RKO (cell line): ENCODE measurements at regions not wholly inside any gene's neighbourhood (a gene's known extent, or its start where the extent isn't known, plus 50 kb on each side); places are given as distances from the start of the nearest gene placed in this dataset.

Experiments used
- DNase-seq: peaks from one replicate; pipeline ENCODE4 v3.0.0-alpha.2; 2016; ENCODE audit warnings: low spot score

DNA sequence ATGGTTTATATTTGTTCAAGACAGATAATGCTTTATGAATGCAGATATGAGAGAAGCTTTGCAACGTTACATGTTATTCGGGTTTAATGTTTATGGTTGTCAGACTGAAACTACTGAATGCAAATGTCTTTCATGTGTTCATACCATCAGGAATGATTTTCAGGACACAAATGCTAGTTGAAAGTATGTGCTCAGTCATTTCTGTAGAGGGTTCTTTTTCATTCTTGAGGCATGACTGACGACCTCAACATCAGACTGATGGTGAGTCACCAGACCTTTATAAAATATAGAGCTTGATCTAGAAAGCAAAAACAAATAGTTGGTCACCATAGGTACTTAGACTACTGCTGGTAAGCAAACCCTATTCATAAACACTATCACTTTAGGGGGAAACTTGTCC is 287.3 kb upstream of the NUDT12 start:
- DNase-seq, result peak; percentile 83

GRCh38 chr5:103847060-103847459 is 284.5 kb upstream of the NUDT12 start:
- peak; percentile 3 for DNase-seq

- no peak for DNase-seq
Measured at GRCh38 chr5:103842936-103843335, 280.3 kb upstream of the NUDT12 start.

DNA sequence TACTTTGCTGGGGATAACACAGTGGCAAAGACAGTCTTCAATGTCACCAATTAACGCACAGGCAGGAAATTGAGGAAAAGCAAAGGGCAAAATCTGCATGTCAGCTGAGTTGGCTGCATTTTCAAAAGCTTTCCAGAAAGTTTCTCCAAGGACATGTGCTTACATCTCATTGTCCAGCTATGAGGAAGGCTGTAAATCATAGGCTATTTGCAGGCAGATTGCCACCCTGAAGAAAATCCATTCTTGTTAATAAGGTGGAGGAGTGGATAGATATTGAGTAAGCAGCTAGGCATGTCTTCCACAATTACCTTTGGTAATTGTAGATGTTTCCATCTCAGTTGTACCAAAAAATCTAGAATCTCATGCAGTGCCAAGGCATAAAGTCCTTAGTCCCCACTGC is 278.0 kb upstream of the NUDT12 start:
- no peak for DNase-seq

GRCh38 chr5:103834216-103834615 is 271.6 kb upstream of the NUDT12 start:
- DNase-seq, result no peak

DNA sequence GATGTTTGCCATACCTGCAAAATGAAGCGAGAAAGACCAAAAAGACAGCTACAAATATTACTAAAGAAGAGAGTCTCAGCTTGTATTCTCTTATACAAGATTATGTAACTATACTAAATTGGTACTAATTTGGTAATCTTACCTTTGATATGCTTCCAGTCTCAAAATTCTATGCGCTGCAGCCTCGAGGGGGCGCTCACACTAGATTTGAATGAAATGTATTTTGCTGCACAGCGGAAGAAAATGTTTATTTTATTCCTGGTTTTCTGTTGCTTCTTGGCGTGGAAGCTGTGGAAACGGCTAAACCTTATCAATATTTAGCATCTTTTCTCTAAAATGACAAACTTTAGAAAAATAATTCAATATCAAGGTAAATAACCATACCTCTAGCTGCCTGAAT is 267.0 kb upstream of the NUDT12 start:
- DNase-seq, result peak; percentile 9

DNA sequence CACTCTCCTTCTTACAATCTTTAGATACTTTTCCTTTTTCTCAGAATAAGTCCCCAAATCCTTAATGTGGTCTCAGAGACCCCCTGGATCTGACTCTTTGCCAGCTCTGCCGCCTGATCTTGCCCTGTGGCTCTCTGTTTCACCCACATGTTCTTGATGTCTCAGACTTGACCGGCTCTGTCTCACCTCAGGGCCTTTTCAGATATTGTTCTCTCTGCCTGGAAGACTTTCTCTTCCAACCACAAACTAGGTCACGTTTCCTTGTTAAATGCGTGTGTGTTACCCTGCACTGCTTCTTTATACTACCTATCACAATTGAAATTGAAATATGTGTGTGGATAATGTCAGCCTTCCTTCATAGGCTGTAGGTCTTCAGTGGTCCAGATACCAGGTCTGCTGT is 265.4 kb upstream of the NUDT12 start:
- DNase-seq, result no peak

DNA sequence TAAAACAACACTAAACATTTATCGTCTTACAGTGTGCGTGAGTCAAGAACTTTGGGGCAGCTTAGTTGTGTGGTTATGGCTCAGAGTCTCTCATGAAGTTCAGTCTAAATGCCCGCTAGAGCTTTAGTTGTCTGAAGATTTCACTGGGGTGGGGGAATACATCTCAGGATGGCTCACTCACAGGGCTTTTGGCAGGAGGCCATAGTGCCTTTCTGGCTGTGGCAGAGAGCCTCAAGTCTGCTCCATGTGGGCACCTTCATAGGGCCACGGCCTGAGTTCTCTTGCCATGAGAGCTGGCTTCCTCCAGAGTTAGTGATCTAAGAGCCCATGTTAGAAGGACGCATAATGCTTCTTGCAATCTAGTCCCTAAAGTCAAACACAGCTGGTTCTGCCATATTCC is 258.8 kb upstream of the NUDT12 start:
- no peak for DNase-seq

- peak; percentile 87 for DNase-seq
Measured at GRCh38 chr5:103808464-103809106, 246.0 kb upstream of the NUDT12 start.

DNA sequence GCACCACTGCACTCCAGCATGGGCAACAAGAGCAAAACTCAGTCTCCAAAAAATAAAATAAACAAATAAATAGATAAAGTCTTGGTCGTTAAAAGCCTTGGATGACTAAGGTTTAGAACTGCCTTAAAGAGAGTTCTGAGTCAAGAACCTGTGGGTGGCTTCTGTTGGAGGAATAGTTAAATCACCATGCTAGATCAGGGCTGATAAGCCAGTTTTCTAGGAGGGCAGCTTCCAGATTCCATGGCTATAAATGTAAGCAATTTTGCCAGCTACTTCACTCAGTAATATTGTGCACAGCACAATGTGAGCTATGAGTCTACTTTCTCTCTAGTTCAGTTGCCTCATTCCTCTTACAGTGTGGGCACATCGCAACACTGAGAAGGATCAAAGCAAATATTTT is 242.1 kb upstream of the NUDT12 start:
- DNase-seq, result peak; percentile 7

GRCh38 chr5:103801681-103802080 is 239.1 kb upstream of the NUDT12 start:
- no peak for DNase-seq

- DNase-seq, result no peak
Measured at GRCh38 chr5:103800741-103801495, 238.3 kb upstream of the NUDT12 start.

DNA sequence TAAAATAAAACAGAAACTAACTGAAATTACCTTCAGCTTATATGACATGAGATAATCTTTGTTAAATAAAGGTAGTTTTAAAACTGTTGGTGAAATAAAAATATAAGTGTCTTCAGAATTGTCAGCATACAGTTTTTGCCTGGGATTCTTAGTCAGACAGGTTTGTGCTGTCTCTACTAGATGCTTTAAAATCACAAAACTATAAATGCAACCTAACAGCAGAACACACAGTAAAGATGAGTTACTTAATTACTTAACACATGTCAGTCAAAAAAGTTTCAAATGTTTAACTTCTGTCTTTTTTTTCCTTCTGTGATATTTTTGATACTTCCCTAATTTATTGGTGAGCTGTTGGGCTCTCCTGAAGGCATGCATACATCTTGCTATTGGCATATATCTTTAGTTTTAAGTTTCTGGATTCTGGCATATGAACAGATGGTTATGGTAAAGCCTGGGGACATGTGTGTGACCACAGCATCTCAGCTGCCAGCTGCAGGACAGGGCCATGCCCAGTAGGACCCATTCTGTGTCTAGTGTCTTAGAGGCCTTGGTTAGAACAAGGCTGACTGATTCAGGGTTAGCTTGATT is 231.1 kb upstream of the NUDT12 start:
- DNase-seq, result peak; percentile 8

GRCh38 chr5:103785569-103785968 is 223.0 kb upstream of the NUDT12 start:
- no peak for DNase-seq

GRCh38 chr5:103783669-103784068 is 221.1 kb upstream of the NUDT12 start:
- DNase-seq, result no peak

DNA sequence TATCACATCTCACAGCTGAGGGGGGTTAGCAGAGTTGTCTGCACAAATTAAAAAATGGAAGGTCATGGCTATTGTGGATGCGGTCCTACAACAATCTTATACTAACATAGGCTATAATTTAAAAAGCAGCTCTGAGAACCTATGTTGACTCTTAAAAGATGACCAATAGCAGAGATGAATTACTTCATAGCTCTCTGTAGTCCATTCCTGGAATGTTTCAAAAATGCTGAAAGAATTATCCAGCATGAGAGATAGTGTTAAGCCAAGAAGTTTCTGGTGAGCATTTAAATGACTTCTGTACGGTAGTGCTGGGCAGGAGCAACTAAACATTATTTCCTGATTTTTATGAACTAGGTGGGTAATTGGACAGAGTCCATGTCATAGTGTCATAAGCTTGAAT is 218.2 kb upstream of the NUDT12 start:
- DNase-seq, result no peak

DNA sequence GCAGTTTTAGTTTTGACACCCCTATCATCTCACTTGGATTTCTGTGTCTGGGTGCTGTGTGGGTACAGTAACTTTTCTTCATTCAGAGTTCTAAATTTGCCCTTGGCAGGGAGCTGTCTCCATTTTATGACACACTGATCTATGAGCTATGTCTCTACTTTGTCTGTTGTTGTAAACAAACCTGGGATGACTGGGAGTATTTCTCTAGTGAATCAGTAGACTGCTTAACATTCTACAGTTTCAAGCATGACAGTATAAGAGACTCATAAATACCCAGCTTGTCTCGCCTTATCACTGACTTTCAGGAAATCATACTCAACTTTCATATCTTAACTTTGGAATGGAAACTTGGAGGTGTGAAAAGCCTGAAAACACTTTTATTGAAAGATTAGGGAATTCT is 212.1 kb upstream of the NUDT12 start:
- DNase-seq, result peak; percentile 51

GRCh38 chr5:103772248-103772647 is 209.7 kb upstream of the NUDT12 start:
- DNase-seq, result no peak

DNA sequence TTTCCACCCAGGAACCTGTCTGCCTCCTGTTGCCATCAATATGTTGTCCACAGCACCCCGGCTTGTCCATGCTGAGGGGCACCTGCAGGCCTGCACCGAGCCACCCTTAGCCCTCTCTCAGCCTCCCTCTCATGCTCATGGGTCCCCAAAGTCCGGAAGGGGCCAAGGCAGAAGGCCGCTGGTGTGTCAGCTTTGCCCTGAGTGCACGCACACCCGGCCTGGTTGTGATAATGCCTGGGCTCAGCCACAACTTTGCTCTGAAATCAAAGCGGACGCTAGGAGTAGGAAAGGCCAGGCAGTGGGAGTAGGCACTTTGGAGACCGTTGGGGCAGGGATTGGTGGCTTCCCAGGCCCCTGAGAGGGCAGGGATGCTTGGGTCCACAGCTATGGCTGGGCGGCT is 201.8 kb upstream of the NUDT12 start:
- DNase-seq, result no peak

DNA sequence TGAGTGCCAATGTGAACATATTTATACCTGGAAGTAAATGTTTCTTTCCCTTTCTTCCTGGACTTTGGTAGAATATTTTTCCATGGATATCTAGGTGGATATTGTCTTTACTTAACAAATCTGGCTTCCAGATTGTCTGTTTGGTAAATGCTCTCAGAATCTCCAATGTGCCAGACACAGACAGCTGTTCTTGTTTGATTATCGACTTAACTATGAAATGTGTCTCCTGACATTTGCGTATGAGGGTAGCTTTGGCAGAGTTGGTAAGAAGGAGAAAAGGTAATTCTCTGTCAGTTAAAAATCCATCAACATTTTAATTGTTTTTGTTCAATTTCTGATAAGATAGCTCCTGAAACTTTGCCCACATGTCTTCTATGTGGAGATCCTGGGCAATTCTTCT is 196.4 kb upstream of the NUDT12 start:
- no peak for DNase-seq

- DNase-seq, result no peak
Measured at GRCh38 chr5:103755974-103756373, 193.4 kb upstream of the NUDT12 start.

- DNase-seq, result no peak
Measured at GRCh38 chr5:103745353-103746065, 182.9 kb upstream of the NUDT12 start.

GRCh38 chr5:103744159-103744558 is 181.6 kb upstream of the NUDT12 start:
- DNase-seq, result no peak
